ENCODE measurements at regions not wholly inside any gene's neighbourhood (a gene's known extent, or its start where the extent isn't known, plus 50 kb on each side); places are given as distances from the start of the nearest gene placed in this dataset.
A peak's percentile ranks its signal among the peaks of the same experiment; 100 is the strongest.

DNA sequence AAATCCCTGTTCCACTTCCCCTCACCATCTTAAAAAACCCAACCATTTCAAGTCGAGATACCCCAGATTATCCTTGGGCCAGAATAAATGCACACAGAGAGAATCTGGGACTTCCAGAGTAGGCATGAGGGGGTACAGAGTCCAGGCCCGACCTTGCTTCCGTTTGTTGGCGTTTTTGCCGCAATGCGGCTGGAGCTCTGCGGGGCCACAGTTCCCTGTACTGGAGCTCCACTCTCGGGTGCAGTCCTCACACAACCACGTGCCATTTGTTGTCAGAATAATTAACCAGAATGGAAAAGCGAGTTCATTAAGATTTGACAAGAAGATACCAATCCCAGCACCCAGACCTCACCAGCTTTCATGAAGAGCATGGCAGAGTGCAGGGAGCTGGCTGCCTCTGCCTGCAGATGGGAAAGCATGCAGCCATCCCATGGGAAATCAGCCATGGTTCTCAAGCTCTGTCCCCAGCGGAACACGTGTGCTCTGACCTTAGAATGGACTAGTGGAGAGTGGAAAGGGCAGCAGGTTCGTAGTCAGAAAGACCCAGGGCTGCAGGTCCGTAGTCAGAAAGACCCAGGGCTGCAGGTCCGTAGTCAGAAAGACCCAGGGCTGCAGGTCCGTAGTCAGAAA, 472.8 kb downstream of the EIPR1 start:
- no peaks in the 10 kb centered on the region for H3K27me3 ChIP-seq (ENCODE audit: insufficient read depth, poor library complexity, severe bottlenecking)
- no peaks in the 10 kb centered on the region for H3K36me3 ChIP-seq (ENCODE audit: low read depth)
- DNase-seq (ENCODE audit: low spot score) (no peak), ATAC-seq (ENCODE audit: low read depth) (no peak)
- no peak overlapping the region for H3K27ac ChIP-seq (ENCODE audit: poor library complexity, severe bottlenecking)
- no peak overlapping the region for H3K4me3 ChIP-seq (ENCODE audit: severe bottlenecking)
- no peaks in the 10 kb centered on the region for H3K9me3 ChIP-seq (ENCODE audit: severe bottlenecking)
- no peaks in the 10 kb centered on the region for H3K4me1 ChIP-seq (ENCODE audit: insufficient read depth, poor library complexity, severe bottlenecking)
- TF ChIP-seq, protein P1, sequence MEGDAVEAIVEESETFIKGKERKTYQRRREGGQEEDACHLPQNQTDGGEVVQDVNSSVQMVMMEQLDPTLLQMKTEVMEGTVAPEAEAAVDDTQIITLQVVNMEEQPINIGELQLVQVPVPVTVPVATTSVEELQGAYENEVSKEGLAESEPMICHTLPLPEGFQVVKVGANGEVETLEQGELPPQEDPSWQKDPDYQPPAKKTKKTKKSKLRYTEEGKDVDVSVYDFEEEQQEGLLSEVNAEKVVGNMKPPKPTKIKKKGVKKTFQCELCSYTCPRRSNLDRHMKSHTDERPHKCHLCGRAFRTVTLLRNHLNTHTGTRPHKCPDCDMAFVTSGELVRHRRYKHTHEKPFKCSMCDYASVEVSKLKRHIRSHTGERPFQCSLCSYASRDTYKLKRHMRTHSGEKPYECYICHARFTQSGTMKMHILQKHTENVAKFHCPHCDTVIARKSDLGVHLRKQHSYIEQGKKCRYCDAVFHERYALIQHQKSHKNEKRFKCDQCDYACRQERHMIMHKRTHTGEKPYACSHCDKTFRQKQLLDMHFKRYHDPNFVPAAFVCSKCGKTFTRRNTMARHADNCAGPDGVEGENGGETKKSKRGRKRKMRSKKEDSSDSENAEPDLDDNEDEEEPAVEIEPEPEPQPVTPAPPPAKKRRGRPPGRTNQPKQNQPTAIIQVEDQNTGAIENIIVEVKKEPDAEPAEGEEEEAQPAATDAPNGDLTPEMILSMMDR (IDR thresholded peaks at IDR 0.05; ENCODE audit: poor library complexity, severe bottlenecking), result no peak

DNA sequence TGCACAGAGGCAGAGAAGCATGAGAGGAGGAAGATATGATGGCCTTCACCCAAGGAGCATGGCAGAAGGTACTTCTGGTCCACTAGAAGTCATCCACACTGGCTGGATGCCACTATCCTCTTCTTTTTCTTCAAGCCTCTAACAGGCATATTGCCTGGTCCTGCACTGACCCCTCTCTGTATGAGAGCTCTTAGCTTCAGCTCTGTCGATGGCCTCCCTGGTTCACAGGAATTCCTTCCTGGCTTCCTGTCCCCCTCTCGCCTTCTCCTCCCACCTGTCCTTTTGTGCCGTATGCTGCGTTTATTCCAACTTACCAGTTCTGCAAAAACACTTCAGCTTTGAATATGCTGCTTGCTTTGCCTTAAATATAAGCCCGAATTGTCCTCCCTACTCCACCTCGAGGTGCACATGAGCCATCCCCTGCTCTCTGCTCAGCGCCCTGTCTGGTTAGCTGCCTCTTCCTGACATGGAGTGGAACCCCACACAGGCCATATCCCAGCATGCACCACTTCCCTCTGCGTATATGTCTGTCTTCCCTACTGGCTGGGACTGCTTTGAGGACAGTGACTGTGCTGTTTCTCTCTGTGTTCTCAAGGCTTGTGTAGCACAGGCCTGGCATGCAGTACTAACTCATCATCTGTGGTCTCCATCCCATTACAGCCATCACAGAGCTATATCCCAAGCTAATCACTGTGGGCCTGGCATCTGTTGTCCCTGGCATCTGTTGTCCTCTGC, 474.9 kb downstream of the EIPR1 start:
- ATAC-seq (ENCODE audit: low read depth), result 0 out of 3 replicates have a peak, but pooled peaks have one; percentile 10

DNA sequence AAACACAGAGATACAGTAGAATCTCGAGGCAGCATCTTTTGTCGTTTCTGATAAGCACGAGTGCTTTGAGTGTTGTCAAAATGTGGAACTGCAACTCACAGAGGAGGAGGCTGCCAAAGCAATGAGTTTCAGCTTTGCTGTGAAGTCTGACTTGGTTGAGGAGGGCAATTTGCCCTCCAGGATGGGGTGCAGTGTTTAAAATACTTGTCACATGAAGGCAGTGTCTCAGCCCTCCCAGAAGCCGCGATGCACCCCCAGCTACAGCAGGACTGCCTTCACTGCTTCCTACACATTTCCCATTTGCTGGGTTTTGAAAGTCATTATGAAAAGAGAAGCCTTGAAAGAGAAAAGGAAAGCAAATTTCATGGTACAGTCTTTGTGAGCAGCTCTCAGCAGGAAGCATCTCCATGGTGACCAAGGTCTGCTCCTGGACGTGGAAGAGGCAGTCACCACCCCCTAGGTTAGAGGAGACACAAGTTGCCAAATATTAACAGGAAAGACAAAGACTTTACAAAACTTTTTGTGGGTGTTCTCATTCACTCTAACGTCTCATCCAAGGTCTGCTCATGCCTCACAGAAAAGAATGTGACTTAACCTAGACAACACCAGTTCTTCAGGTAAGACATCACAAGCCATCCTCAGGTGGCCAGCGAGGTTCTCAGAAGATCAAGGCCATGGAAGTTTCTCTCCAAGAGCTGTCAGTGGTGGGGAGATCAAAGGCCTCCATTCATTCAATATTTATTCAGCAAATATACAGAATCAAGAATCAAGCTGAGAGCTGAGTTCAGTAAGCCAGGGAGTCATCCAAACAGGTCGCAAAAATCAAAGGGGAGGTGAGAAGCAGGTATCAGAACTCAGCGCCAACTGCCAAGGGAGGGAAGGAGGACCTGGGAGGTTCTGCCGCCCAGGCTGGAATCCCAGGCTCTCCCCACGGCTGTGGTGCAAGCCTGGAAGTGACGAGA, 476.0 kb downstream of the EIPR1 start:
- no peaks in the 10 kb centered on the region for H3K27me3 ChIP-seq (ENCODE audit: insufficient read depth, poor library complexity, severe bottlenecking)
- H3K9me3 ChIP-seq (ENCODE audit: severe bottlenecking), result no peaks in the 10 kb centered on the region
- no peak for DNase-seq (ENCODE audit: low spot score)
- no peak overlapping the region for H3K27ac ChIP-seq (ENCODE audit: poor library complexity, severe bottlenecking)
- no peak for ATAC-seq (ENCODE audit: low read depth)
- no peaks in the 10 kb centered on the region for H3K36me3 ChIP-seq (ENCODE audit: low read depth)
- no peaks in the 10 kb centered on the region for H3K4me1 ChIP-seq (ENCODE audit: insufficient read depth, poor library complexity, severe bottlenecking)
- no peak overlapping the region for H3K4me3 ChIP-seq (ENCODE audit: severe bottlenecking)
- TF ChIP-seq, protein P1 (IDR thresholded peaks at IDR 0.05; ENCODE audit: poor library complexity, severe bottlenecking), result no peak

More for the DNA sequence above, 474.9 kb downstream of the EIPR1 start:
- no peaks in the 10 kb centered on the region for H3K36me3 ChIP-seq (ENCODE audit: low read depth)
- no peaks in the 10 kb centered on the region for H3K4me1 ChIP-seq (ENCODE audit: insufficient read depth, poor library complexity, severe bottlenecking)
- DNase-seq (ENCODE audit: low spot score), result no peak
- H3K4me3 ChIP-seq (ENCODE audit: severe bottlenecking), result no peak overlapping the region
- no peak overlapping the region for H3K27ac ChIP-seq (ENCODE audit: poor library complexity, severe bottlenecking)
- no peaks in the 10 kb centered on the region for H3K9me3 ChIP-seq (ENCODE audit: severe bottlenecking)
- TF ChIP-seq, protein P1 (IDR thresholded peaks at IDR 0.05; ENCODE audit: poor library complexity, severe bottlenecking), result no peak
- H3K27me3 ChIP-seq (ENCODE audit: insufficient read depth, poor library complexity, severe bottlenecking), result no peaks in the 10 kb centered on the region

DNA sequence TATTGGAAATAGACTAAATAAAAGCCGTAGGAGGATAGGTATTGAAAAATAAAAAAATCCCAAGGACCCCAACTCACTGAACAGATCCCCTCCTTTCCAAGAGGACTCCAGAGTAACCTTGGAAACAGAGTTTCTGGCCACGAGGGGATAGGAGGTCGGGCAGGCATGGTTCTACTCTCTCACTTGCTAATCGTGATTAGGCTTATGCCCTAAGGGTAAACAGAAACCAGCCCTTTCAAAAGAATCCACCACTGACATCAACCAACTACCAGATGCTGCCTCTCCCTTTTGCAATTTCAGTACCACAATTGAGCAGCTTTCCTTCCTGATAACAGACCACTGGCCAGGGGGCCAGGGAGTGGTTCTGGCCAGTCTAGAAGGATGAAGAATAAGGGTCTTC, 477.8 kb downstream of the EIPR1 start:
- H3K9me3 ChIP-seq (ENCODE audit: severe bottlenecking), result no peaks in the 10 kb centered on the region
- no peak overlapping the region for H3K27ac ChIP-seq (ENCODE audit: poor library complexity, severe bottlenecking)
- no peaks in the 10 kb centered on the region for H3K4me1 ChIP-seq (ENCODE audit: insufficient read depth, poor library complexity, severe bottlenecking)
- H3K4me3 ChIP-seq (ENCODE audit: severe bottlenecking), result no peak overlapping the region
- TF ChIP-seq, protein P1 (IDR thresholded peaks at IDR 0.05; ENCODE audit: poor library complexity, severe bottlenecking), result no peak
- H3K36me3 ChIP-seq (ENCODE audit: low read depth), result no peaks in the 10 kb centered on the region
- H3K27me3 ChIP-seq (ENCODE audit: insufficient read depth, poor library complexity, severe bottlenecking), result no peaks in the 10 kb centered on the region
- DNase-seq (ENCODE audit: low spot score), result no peak
- ATAC-seq (ENCODE audit: low read depth), result no peak

All from RWPE2 (cell line).